Fibroblast of skin of left quadriceps (primary cell): ENCODE measurements at regions not wholly inside any gene's neighbourhood (a gene's known extent, or its start where the extent isn't known, plus 50 kb on each side); places are given as distances from the start of the nearest gene placed in this dataset.
A peak's percentile ranks its signal among the peaks of the same experiment; 100 is the strongest.

Source experiments
- DNase-seq, 2 experiments: peaks; one replicate each; pipeline ENCODE4 v3.0.0-alpha.2; 2013; ENCODE audit warnings: low read depth in 2 of 2

- no peak for DNase-seq
Measured at GRCh38 chr2:128686881-128687555, 368.4 kb upstream of the HS6ST1 start.

DNA sequence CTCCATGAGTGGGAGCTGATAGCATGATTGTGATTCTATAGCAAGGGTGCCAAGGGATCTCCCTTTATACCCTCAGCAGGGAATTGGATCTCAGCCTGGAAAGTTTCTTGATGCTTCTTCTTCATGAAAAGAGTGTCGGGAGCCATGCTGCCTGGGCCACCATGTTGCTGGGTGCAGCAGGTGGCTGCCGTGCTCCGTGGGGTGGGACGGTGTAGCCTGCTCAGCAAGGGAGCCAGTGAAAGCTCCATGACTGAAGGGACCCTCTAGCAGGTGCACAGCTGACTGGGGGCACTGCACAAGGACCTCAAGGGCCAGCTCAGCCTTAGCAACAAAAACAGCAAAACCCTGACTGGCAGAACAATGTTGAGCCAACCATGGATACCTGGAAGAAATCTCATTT lies 368.9 kb upstream of the HS6ST1 start:
- no peak for DNase-seq

- DNase-seq, result no peak
Measured at GRCh38 chr2:128689971-128690370, 371.3 kb upstream of the HS6ST1 start.

GRCh38 chr2:128690431-128690830 lies 371.8 kb upstream of the HS6ST1 start:
- DNase-seq, result no peak

DNA sequence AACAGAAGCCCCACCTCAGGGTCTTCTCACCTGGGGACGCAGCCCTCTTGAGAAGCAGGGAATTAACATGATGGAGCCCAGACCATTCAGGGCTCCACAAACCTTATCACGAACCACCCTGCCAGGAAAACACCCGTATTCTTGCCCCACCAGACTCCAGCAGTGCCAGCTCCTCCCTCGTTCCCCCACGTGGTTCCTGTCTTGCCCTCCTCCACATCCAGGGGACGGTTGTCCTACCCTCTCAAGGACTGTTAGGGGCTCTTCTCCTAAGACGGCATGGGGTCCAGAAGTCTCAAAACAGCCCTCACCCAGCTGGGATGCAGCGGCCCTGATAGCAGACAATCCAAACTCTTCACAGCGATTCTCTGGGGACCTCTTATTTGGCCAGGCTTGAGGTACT lies 372.2 kb upstream of the HS6ST1 start:
- no peak for DNase-seq

- DNase-seq, result no peak
Measured at GRCh38 chr2:128691526-128691925, 372.9 kb upstream of the HS6ST1 start.

DNA sequence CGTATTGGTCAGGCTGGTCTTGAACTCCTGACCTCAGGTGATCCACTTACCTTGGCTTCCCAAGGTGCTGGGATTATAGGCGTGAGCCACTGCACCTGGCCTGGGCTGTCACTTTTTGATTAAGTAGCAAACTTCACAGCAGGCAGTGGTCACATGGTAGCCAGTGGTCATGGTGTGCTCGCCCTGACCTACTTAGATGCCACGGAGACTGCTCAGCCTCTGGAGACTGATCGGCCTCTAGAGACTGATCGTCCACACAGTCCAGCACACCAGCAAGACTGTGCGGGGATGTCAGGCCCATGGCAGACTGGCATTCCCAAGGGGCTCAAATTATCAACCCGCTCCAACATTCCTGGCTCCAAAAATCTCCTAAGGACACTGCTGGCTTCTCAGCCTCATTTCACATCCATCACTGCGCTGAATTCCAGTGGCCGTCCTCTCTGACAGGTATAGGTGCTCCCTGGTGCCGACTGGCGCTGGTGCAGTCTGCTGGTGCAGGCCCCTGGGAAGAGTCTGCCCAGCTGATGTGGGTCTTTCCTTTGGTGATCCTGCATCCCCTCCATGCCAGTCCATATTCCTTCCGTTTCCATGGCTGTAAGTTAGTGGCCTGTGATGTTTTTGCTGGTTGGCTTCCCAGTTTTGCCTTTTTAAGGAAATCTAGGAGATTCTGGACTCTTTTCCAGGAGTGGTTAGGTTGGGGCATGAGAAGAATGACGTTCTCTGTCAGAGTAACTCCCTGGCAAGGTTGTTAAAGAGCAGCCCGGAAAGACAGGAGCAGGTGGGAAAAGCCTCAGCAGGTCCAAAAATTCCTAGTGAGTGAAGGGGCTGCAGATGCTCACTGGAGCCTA lies 374.5 kb upstream of the HS6ST1 start:
- DNase-seq, result no peak

DNA sequence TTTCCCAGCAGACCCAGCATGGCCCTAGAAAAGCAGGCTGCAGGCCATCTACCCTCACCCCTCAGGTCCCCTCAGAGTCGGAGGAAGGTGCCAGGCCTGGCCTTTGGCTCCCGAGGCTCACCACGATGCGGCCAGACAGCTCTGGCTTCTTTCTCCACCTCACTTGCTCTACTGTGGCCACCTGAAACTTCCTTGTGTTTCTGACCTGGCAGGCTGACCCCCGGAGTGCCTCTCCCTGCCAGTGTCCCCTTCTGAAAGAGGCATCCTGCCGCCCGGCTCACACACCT lies 375.0 kb upstream of the HS6ST1 start:
- no peak for DNase-seq

- peak; percentile 14 for DNase-seq
Measured at GRCh38 chr2:128695646-128696220, 377.1 kb upstream of the HS6ST1 start.

DNA sequence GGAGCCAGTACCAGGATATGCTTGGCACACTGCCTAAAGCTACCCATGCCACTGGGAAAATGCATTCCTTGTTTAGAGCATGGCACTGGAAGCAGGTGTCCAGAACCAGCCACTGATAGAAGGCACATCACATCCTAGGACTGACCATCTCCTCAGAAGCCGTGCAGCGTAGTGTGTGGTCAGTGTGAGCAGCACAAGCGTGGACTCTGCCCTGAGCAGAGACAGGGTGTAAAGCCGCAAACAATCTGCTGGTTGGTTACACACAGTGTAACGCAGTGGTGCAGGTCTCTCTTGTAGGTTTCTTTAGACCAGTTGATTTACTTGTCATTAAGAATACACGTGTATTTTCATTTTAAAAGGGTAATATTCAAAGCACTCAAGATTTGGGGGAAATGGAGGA lies 377.8 kb upstream of the HS6ST1 start:
- DNase-seq, result no peak

GRCh38 chr2:128701418-128701817 lies 382.8 kb upstream of the HS6ST1 start:
- no peak for DNase-seq

DNA sequence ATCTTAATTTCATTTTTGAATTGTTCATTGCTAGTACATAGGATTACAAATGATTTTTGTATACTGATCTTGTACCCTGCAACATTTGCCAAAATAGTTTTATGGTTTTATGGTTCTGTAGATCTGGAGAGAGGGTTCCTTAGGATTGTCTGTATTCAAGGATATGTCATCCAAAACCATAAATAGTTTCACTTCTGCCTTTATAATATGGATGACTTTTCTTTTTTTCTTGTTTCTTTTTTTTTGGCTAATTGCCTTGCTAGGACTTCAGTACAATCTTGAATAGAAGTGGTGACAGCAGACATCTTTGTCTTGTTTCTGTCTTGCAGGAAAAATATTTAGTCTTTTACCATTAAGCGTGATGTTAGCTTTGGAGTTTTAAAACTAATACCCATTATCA lies 383.9 kb upstream of the HS6ST1 start:
- no peak for DNase-seq

DNA sequence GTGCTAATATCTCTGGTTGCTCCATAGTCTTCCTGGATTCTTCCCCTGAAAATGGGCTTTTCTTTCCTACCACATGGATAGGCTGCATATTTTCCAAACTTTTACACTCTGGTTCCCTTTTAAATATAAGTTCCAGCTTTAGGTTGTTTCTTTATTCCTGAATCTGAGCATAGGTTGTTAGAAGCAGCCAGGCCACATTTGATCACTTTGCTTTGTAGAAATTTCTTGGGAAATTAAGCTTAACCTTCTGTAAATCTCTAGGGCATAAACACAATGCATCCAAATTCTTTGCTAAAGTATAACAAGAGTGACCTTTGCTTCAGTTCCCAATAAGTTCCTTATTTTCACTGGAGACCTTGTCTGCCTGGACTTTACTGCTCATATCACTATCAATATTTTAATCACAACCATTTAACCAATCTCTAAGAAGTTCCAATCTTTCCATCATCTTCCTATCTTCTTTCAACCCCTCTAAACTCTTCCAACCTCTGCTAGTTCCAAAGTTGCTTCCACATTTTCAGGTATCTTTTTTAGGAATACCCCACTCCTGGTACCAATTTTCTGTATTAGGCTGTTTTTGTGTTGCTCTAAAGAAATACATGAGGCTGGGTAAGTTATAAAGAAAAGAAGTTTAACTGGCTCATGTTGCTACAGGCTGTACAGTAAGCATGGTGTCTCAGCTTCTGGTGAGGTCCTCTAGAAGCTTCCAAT lies 389.6 kb upstream of the HS6ST1 start:
- no peak for DNase-seq

GRCh38 chr2:128710242-128710641 lies 391.6 kb upstream of the HS6ST1 start:
- no peak for DNase-seq

DNA sequence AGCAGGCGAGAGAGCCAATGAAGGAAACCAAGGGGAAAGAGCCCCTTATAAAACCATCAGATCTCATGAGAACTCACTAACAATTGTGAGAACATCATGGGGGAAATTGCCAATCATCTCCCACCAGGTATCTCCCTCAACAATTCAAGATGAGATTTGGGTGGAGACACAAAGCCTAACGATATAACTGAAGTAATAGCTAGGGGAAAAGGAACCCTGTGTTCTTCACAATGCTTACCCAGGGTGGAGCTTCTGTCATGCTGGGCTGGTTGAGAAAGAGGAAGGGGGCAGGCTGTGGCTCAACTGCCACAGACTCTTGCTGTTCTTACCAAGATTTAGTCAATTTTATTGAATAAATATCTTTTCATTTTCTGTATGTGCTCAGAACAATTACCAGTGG lies 392.1 kb upstream of the HS6ST1 start:
- no peak for DNase-seq

GRCh38 chr2:128714285-128714684 lies 395.6 kb upstream of the HS6ST1 start:
- no peak for DNase-seq

- DNase-seq, result no peak
Measured at GRCh38 chr2:128714851-128715312, 396.2 kb upstream of the HS6ST1 start.

GRCh38 chr2:128715360-128715759 lies 396.7 kb upstream of the HS6ST1 start:
- DNase-seq, result no peak

GRCh38 chr2:128716299-128716721 lies 397.6 kb upstream of the HS6ST1 start:
- DNase-seq, result no peak

GRCh38 chr2:128717758-128718710 lies 399.4 kb upstream of the HS6ST1 start:
- DNase-seq, result no peak
